ENCODE measurements at regions not wholly inside any gene's neighbourhood (a gene's known extent, or its start where the extent isn't known, plus 50 kb on each side); places are given as distances from the start of the nearest gene placed in this dataset.

- Histone ChIP-seq H3K4me3 (ENCODE audit: low read depth, low read length) (no peak overlapping the region), H3K4me1 (0 out of 2 replicates have a peak, but pooled peaks cover 5% of the 10 kb centered on the region), H3K9me3 (no peaks in the 10 kb centered on the region), H3K36me3 (ENCODE audit: control insufficient read depth, insufficient read depth, low read length) (no peaks in the 10 kb centered on the region), H3K27me3 (replicated peaks; ENCODE audit: control insufficient read depth, insufficient read depth, low read length) (no peaks in the 10 kb centered on the region)
- no peak for DNase-seq
- BruUV-seq (replicated peaks), result no TSS peak
- Mint-ChIP-seq H3K4me3 (ENCODE audit: unreplicated experiment) (no peak overlapping the region), H3K9me3 (ENCODE audit: unreplicated experiment) (no peaks in the 10 kb centered on the region), H3K27ac (ENCODE audit: unreplicated experiment) (no peak overlapping the region), H3K4me1 (ENCODE audit: low read depth, unreplicated experiment) (no peaks in the 10 kb centered on the region), H3K27me3 (ENCODE audit: insufficient read depth, unreplicated experiment) (no peaks in the 10 kb centered on the region), H3K36me3 (ENCODE audit: insufficient read depth, unreplicated experiment) (no peaks in the 10 kb centered on the region)
- intact Hi-C loops (cut with micrococcal nuclease; ENCODE audit: unreplicated experiment), result no loop called here
- ChIA-PET CTCF (no interaction called here), POLR2A (no interaction called here)
- TF ChIP-seq CTCF (IDR thresholded peaks at IDR 0.05; ENCODE audit: insufficient read depth in 1 of 2, low read depth in 1 of 2, low read length in 1 of 2, severe bottlenecking in 1 of 2, unreplicated experiment in 1 of 2), result no peak
Observed at GRCh38 chr14:43872752-43873655, 634.1 kb downstream of the FSCB start.

- no peak for DNase-seq
- no TSS peak for BruUV-seq (replicated peaks)
- intact Hi-C loops (cut with micrococcal nuclease; ENCODE audit: unreplicated experiment), result no loop called here
- no peaks in the 10 kb centered on the region for H3K36me3 Mint-ChIP-seq (ENCODE audit: insufficient read depth, unreplicated experiment)
- Histone ChIP-seq H3K36me3 (ENCODE audit: control insufficient read depth, insufficient read depth, low read length) (no peaks in the 10 kb centered on the region), H3K9me3 (no peaks in the 10 kb centered on the region), H3K4me1 (0 out of 2 replicates have a peak, but pooled peaks cover 1% of the 10 kb centered on the region), H3K4me3 (ENCODE audit: low read depth, low read length) (no peak overlapping the region), H3K27me3 (replicated peaks; ENCODE audit: control insufficient read depth, insufficient read depth, low read length) (no peaks in the 10 kb centered on the region)
- H3K27me3 Mint-ChIP-seq (ENCODE audit: insufficient read depth, unreplicated experiment), result no peaks in the 10 kb centered on the region
- TF ChIP-seq CTCF (IDR thresholded peaks at IDR 0.05; ENCODE audit: insufficient read depth in 1 of 2, low read depth in 1 of 2, low read length in 1 of 2, severe bottlenecking in 1 of 2, unreplicated experiment in 1 of 2), result no peak
- CTCF ChIA-PET, result no interaction called here
- no peaks in the 10 kb centered on the region for H3K9me3 Mint-ChIP-seq (ENCODE audit: unreplicated experiment)
- no peak overlapping the region for H3K4me3 Mint-ChIP-seq (ENCODE audit: unreplicated experiment)
- POLR2A ChIA-PET, result no interaction called here
- no peaks in the 10 kb centered on the region for H3K4me1 Mint-ChIP-seq (ENCODE audit: low read depth, unreplicated experiment)
- H3K27ac Mint-ChIP-seq (ENCODE audit: unreplicated experiment), result no peak overlapping the region
Observed at GRCh38 chr14:43872222-43872621, 634.9 kb downstream of the FSCB start.

GRCh38 chr14:43858981-43859380 lies 648.1 kb downstream of the FSCB start:
- Mint-ChIP-seq H3K27ac (ENCODE audit: unreplicated experiment) (no peak overlapping the region), H3K4me3 (ENCODE audit: unreplicated experiment) (no peak overlapping the region), H3K27me3 (ENCODE audit: insufficient read depth, unreplicated experiment) (peaks cover 3% of the 10 kb centered on the region), H3K4me1 (ENCODE audit: low read depth, unreplicated experiment) (no peaks in the 10 kb centered on the region), H3K36me3 (ENCODE audit: insufficient read depth, unreplicated experiment) (no peaks in the 10 kb centered on the region), H3K9me3 (ENCODE audit: unreplicated experiment) (no peaks in the 10 kb centered on the region)
- intact Hi-C loops (cut with micrococcal nuclease; ENCODE audit: unreplicated experiment), result no loop called here
- no TSS peak for BruUV-seq (replicated peaks)
- Histone ChIP-seq H3K9me3 (no peaks in the 10 kb centered on the region), H3K4me1 (no peaks in the 10 kb centered on the region), H3K27me3 (replicated peaks; ENCODE audit: control insufficient read depth, insufficient read depth, low read length) (no peaks in the 10 kb centered on the region), H3K36me3 (ENCODE audit: control insufficient read depth, insufficient read depth, low read length) (no peaks in the 10 kb centered on the region), H3K4me3 (ENCODE audit: low read depth, low read length) (no peak overlapping the region)
- TF ChIP-seq CTCF (IDR thresholded peaks at IDR 0.05; ENCODE audit: insufficient read depth in 1 of 2, low read depth in 1 of 2, low read length in 1 of 2, severe bottlenecking in 1 of 2, unreplicated experiment in 1 of 2), result no peak
- ChIA-PET POLR2A (no interaction called here), CTCF (no interaction called here)
- DNase-seq, result no peak

All from Caco-2 (cell line).